Endodermal cell (in vitro differentiated cells): ENCODE measurements at regions not wholly inside any gene's neighbourhood (a gene's known extent, or its start where the extent isn't known, plus 50 kb on each side); places are given as distances from the start of the nearest gene placed in this dataset.

Source experiments
- DNase-seq: peaks from one replicate; pipeline ENCODE4 v3.0.0-alpha.2; 2017
- H3K27ac ChIP-seq: 2 replicates; pipeline ENCODE4 v1.5.1; 2013; ENCODE audit warnings: mild to moderate bottlenecking, low read depth, low read length, moderate library complexity
- H3K27me3 ChIP-seq: 2 replicates; pipeline ENCODE4 v1.6.1; 2013; ENCODE audit warnings: mild to moderate bottlenecking, low read length, moderate library complexity; ENCODE audit not compliant: insufficient read depth, control insufficient read depth, poor library complexity, severe bottlenecking
- H3K36me3 ChIP-seq: 2 replicates; pipeline ENCODE4 v1.7.0; 2013; ENCODE audit warnings: mild to moderate bottlenecking, low read length, moderate library complexity; ENCODE audit not compliant: control insufficient read depth, insufficient read depth
- H3K4me1 ChIP-seq: one replicate; pipeline ENCODE4 v1.7.0; 2013; ENCODE audit warnings: low read length; ENCODE audit not compliant: control insufficient read depth, insufficient read depth
- H3K4me3 ChIP-seq: 2 replicates; pipeline ENCODE4 v1.5.1; 2013; ENCODE audit warnings: mild to moderate bottlenecking, low read length, moderate library complexity
- H3K9ac ChIP-seq: 2 replicates; pipeline ENCODE4 v1.6.1; 2013; ENCODE audit warnings: mild to moderate bottlenecking, low read length, moderate library complexity; ENCODE audit not compliant: poor library complexity, severe bottlenecking; ENCODE audit errors: extremely low read depth
- H3K9me3 ChIP-seq: 2 replicates; pipeline ENCODE4 v1.6.1; 2013; ENCODE audit warnings: mild to moderate bottlenecking, low read length, moderate library complexity; ENCODE audit not compliant: control insufficient read depth
- H3K27ac Mint-ChIP-seq: 2 replicates; pipeline ENCODE4 v1.8.0; 2020; ENCODE audit warnings: mixed read lengths
- H3K27me3 Mint-ChIP-seq: 2 replicates; pipeline ENCODE4 v1.8.0; 2021; ENCODE audit warnings: mild to moderate bottlenecking, mixed read lengths; ENCODE audit not compliant: insufficient read depth
- H3K36me3 Mint-ChIP-seq: 2 replicates; pipeline ENCODE4 v1.8.0; 2020; ENCODE audit warnings: low read depth, mixed read lengths
- H3K4me1 Mint-ChIP-seq: 2 replicates; pipeline ENCODE4 v1.8.0; 2020; ENCODE audit warnings: mixed read lengths
- H3K4me3 Mint-ChIP-seq: 2 replicates; pipeline ENCODE4 v1.8.0; 2020; ENCODE audit warnings: mild to moderate bottlenecking, moderate library complexity, mixed read lengths
- H3K9me3 Mint-ChIP-seq: 2 replicates; pipeline ENCODE4 v1.8.0; 2020; ENCODE audit warnings: mild to moderate bottlenecking, mixed read lengths
- WGBS, 2 experiments: methylation state at CpG; one replicate each; pipeline versions ENCODE4 v1.1.5 to v1.1.7; 2013; ENCODE audit warnings: missing lambda C conversion rate in 2 of 2, mixed read lengths in 1 of 2; ENCODE audit not compliant: insufficient coverage in 1 of 2, insufficient read length in 1 of 2; 5-methylcytosine and 5-hydroxymethylcytosine counted together
- TF ChIP-seq, protein P1 (sequence below): fragments of 200-600 bp; sonication (generic); conservative IDR thresholded peaks from 2 replicates; pipeline ENCODE4 v1.5.0; 2021; ENCODE audit warnings: antibody characterized with exemption, mild to moderate bottlenecking

DNA sequence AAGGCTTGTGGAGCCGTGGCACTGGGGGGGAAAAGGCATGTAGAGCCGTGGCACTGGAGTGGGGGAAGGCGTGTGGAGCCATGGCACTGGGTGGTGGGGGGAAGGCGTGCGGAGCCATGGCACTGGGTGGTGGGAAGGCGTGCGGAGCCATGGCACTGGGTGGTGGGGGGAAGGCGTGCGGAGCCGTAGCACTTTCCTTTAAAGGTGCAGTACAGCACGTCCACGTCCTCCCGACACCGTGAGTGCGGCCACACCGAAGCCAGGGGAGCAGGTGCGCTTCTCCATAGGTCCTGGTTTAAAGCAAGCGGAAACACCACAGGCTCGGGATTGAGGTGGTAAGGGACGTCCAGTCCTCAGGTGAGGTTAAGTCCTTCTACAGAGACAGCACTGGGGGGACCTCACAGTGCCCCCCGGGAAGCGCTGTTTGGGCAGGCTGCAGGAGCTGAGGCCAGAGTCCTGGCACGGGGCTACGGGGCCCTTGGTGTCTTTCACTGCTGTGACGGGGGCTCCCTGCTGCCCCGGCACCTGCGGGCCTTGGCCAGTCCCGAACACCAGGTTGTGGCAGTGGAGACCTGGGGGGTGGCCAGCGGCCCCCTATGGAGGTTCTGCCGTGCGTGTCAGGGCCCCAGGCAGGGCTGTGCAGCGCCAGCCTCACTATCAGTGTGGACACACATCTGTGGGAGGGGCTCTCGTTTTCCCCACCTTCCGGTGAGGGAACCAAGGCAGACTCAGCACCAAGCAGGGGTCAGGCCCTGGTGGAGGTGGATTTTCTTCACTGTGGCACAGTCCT is 93.0 kb upstream of the CTDP1 start:
- WGBS, 2 experiments = 90 to 96% methylated on average over 19 to 33 of the region's 34 CpGs
- no peak overlapping the region for H3K4me3 ChIP-seq
- DNase-seq = peak; percentile 39
- H3K9me3 ChIP-seq = peaks cover 2% of the 10 kb centered on the region
- H3K4me3 Mint-ChIP-seq = no peak overlapping the region
- H3K27ac Mint-ChIP-seq = no peak overlapping the region
- TF ChIP-seq, protein P1, sequence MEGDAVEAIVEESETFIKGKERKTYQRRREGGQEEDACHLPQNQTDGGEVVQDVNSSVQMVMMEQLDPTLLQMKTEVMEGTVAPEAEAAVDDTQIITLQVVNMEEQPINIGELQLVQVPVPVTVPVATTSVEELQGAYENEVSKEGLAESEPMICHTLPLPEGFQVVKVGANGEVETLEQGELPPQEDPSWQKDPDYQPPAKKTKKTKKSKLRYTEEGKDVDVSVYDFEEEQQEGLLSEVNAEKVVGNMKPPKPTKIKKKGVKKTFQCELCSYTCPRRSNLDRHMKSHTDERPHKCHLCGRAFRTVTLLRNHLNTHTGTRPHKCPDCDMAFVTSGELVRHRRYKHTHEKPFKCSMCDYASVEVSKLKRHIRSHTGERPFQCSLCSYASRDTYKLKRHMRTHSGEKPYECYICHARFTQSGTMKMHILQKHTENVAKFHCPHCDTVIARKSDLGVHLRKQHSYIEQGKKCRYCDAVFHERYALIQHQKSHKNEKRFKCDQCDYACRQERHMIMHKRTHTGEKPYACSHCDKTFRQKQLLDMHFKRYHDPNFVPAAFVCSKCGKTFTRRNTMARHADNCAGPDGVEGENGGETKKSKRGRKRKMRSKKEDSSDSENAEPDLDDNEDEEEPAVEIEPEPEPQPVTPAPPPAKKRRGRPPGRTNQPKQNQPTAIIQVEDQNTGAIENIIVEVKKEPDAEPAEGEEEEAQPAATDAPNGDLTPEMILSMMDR = no peak
- no peaks in the 10 kb centered on the region for H3K36me3 ChIP-seq
- no peaks in the 10 kb centered on the region for H3K36me3 Mint-ChIP-seq
- H3K4me1 Mint-ChIP-seq = peaks cover 8% of the 10 kb centered on the region
- H3K9ac ChIP-seq = no peak overlapping the region
- no peak overlapping the region for H3K27ac ChIP-seq
- no peaks in the 10 kb centered on the region for H3K27me3 Mint-ChIP-seq
- no peaks in the 10 kb centered on the region for H3K4me1 ChIP-seq
- no peaks in the 10 kb centered on the region for H3K27me3 ChIP-seq
- H3K9me3 Mint-ChIP-seq = no peaks in the 10 kb centered on the region

DNA sequence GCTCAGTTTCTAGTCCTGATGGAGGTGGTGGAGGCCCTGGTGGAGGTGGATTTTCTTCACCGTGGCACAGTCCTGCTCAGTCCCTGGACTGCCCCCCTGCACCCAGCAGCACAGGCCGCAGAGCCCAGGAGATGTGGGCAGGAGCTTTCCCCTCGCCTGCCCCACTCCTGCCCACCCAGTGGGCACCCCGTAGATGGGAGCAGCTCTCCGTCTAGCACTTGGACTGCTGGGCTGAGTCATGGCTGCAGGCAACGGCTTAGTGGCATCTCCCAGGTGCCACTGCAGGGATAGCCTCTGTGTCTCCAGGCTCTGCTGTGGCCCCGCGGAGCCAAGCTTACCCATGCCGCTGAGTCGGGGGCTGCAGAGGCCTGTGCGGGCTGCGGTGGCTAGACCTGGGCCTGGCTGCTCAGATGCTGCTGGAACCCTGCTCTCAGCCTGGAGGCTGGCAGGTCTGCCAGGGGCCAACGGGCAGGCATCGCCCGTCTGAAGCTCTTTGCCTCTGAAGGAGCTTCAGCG is 92.3 kb upstream of the CTDP1 start:
- no peaks in the 10 kb centered on the region for H3K4me1 ChIP-seq
- no peak overlapping the region for H3K27ac ChIP-seq
- peak; percentile 46 for DNase-seq

DNA sequence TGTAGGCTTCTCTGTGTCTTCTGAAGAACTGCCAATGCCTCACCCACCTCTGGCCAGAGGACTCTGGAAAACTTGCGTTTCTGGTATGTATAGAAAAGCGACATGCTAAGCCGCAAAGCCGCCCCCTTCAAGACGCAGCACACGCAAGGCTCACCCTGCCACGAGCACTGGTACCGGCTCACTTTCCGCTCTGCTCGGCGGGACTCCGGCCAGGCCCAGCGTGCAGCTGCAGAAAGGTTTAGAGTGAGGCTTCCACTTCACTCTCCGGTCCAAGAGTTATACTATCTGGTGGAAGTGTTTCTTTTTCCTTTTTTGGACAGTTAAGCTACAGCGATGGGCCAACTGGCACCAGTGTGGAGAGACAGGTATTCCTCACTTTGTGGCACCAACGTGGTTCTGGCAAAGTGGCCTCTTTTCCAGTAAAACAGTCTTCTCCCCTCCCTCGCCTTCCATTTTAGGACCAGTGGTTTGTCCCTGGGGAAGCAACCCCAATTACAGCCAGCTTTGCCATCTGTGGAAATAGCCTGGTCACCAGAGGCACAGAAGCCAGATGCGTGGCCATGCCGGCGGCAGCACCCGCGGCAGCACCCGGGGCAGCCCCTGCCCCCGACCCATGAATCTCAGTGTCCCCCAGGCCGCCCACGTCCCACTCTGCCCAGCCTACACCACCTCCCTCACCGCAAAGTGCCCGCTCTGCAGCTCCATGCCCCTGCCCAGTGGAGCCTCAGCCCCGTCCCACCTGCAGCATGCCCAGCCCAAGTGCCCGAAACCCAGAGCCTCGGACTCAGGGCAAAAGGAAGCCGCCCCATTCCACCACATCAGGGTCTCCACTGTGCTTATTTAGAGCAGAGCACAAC is 91.6 kb upstream of the CTDP1 start:
- Mint-ChIP-seq H3K36me3 (peaks cover 3% of the 10 kb centered on the region), H3K27me3 (no peaks in the 10 kb centered on the region), H3K4me1 (peaks cover 8% of the 10 kb centered on the region), H3K27ac (no peak overlapping the region), H3K4me3 (no peak overlapping the region), H3K9me3 (peaks cover 6% of the 10 kb centered on the region)
- TF ChIP-seq, protein P1 = no peak
- WGBS, 2 experiments = 93 to 95% methylated on average over 22 to 32 of the region's 32 CpGs
- peaks cover 11% of the 10 kb centered on the region for H3K9me3 ChIP-seq
- H3K9ac ChIP-seq = no peak overlapping the region
- H3K27ac ChIP-seq = peak overlapping the region; percentile 32
- H3K27me3 ChIP-seq = no peaks in the 10 kb centered on the region
- DNase-seq = peak; percentile 36
- no peak overlapping the region for H3K4me3 ChIP-seq
- no peaks in the 10 kb centered on the region for H3K36me3 ChIP-seq
- H3K4me1 ChIP-seq = no peaks in the 10 kb centered on the region

More for the DNA sequence above, 92.3 kb upstream of the CTDP1 start:
- Mint-ChIP-seq H3K4me1 (peaks cover 8% of the 10 kb centered on the region), H3K4me3 (no peak overlapping the region), H3K9me3 (peaks cover under 1% of the 10 kb centered on the region), H3K27ac (no peak overlapping the region), H3K27me3 (no peaks in the 10 kb centered on the region), H3K36me3 (no peaks in the 10 kb centered on the region)
- 92 to 96% methylated on average over 9 to 16 of the region's 16 CpGs for WGBS, 2 experiments
- no peaks in the 10 kb centered on the region for H3K36me3 ChIP-seq
- H3K9me3 ChIP-seq = peaks cover 5% of the 10 kb centered on the region
- H3K9ac ChIP-seq = no peak overlapping the region
- TF ChIP-seq, protein P1 = no peak
- H3K4me3 ChIP-seq = no peak overlapping the region
- no peaks in the 10 kb centered on the region for H3K27me3 ChIP-seq
